ENCODE measurements at regions not wholly inside any gene's neighbourhood (a gene's known extent, or its start where the extent isn't known, plus 50 kb on each side); places are given as distances from the start of the nearest gene placed in this dataset.
"Not testable (repeated sequence)": the region's sequence is repeated elsewhere in the genome, so short reads cannot be mapped to it uniquely, and the experiment has no call there.

GRCh38 chr3:31322460-31322859 is 210.3 kb upstream of the STT3B start:
- no TSS peak for BruUV-seq (replicated peaks)

GRCh38 chr3:31327826-31328357 is 204.8 kb upstream of the STT3B start:
- H3K4me3 ChIP-seq (ENCODE audit: low read depth, low read length); H3K27ac Mint-ChIP-seq (ENCODE audit: unreplicated experiment); DNase-seq; BruUV-seq (replicated peaks); H3K9me3 ChIP-seq; H3K9me3 Mint-ChIP-seq (ENCODE audit: unreplicated experiment); POLR2A ChIA-PET; H3K36me3 Mint-ChIP-seq (ENCODE audit: insufficient read depth, unreplicated experiment); H3K27me3 ChIP-seq (replicated peaks; ENCODE audit: control insufficient read depth, insufficient read depth, low read length); H3K4me1 Mint-ChIP-seq (ENCODE audit: low read depth, unreplicated experiment); H3K4me1 ChIP-seq; H3K36me3 ChIP-seq (ENCODE audit: control insufficient read depth, insufficient read depth, low read length); H3K27me3 Mint-ChIP-seq (ENCODE audit: insufficient read depth, unreplicated experiment); CTCF ChIA-PET; intact Hi-C loops (cut with micrococcal nuclease; ENCODE audit: unreplicated experiment); H3K4me3 Mint-ChIP-seq (ENCODE audit: unreplicated experiment): not testable (repeated sequence)

More at GRCh38 chr3:31322460-31322859, 210.3 kb upstream of the STT3B start:
- Mint-ChIP-seq H3K4me3 (ENCODE audit: unreplicated experiment) (no peak overlapping the region), H3K27ac (ENCODE audit: unreplicated experiment) (no peak overlapping the region), H3K27me3 (ENCODE audit: insufficient read depth, unreplicated experiment) (no peaks in the 10 kb centered on the region), H3K4me1 (ENCODE audit: low read depth, unreplicated experiment) (no peaks in the 10 kb centered on the region), H3K9me3 (ENCODE audit: unreplicated experiment) (peaks cover 7% of the 10 kb centered on the region), H3K36me3 (ENCODE audit: insufficient read depth, unreplicated experiment) (no peaks in the 10 kb centered on the region)
- no peak for DNase-seq
- intact Hi-C loops (cut with micrococcal nuclease; ENCODE audit: unreplicated experiment), result no loop called here
- CTCF ChIA-PET, result no interaction called here
- TF ChIP-seq CTCF (IDR thresholded peaks at IDR 0.05; ENCODE audit: insufficient read depth in 1 of 2, low read depth in 1 of 2, low read length in 1 of 2, severe bottlenecking in 1 of 2, unreplicated experiment in 1 of 2), result no peak
- POLR2A ChIA-PET, result no interaction called here
- Histone ChIP-seq H3K36me3 (ENCODE audit: control insufficient read depth, insufficient read depth, low read length) (no peaks in the 10 kb centered on the region), H3K9me3 (peaks cover 8% of the 10 kb centered on the region), H3K27me3 (replicated peaks; ENCODE audit: control insufficient read depth, insufficient read depth, low read length) (no peaks in the 10 kb centered on the region), H3K4me1 (no peaks in the 10 kb centered on the region), H3K4me3 (ENCODE audit: low read depth, low read length) (no peak overlapping the region)

GRCh38 chr3:31331278-31331677 is 201.4 kb upstream of the STT3B start:
- no peak overlapping the region for H3K4me3 ChIP-seq (ENCODE audit: low read depth, low read length)
- H3K4me1 Mint-ChIP-seq (ENCODE audit: low read depth, unreplicated experiment), result no peaks in the 10 kb centered on the region

More at GRCh38 chr3:31331278-31331677, 201.4 kb upstream of the STT3B start:
- no TSS peak for BruUV-seq (replicated peaks)
- H3K27ac Mint-ChIP-seq (ENCODE audit: unreplicated experiment), result no peak overlapping the region
- H3K9me3 Mint-ChIP-seq (ENCODE audit: unreplicated experiment), result no peaks in the 10 kb centered on the region
- no peak for TF ChIP-seq CTCF (IDR thresholded peaks at IDR 0.05; ENCODE audit: insufficient read depth in 1 of 2, low read depth in 1 of 2, low read length in 1 of 2, severe bottlenecking in 1 of 2, unreplicated experiment in 1 of 2)
- CTCF ChIA-PET, result no interaction called here
- no peaks in the 10 kb centered on the region for H3K27me3 ChIP-seq (replicated peaks; ENCODE audit: control insufficient read depth, insufficient read depth, low read length)
- intact Hi-C loops (cut with micrococcal nuclease; ENCODE audit: unreplicated experiment), result no loop called here
- no peaks in the 10 kb centered on the region for H3K4me1 ChIP-seq
- POLR2A ChIA-PET, result no interaction called here
- no peaks in the 10 kb centered on the region for H3K27me3 Mint-ChIP-seq (ENCODE audit: insufficient read depth, unreplicated experiment)
- no peak for DNase-seq
- no peaks in the 10 kb centered on the region for H3K36me3 Mint-ChIP-seq (ENCODE audit: insufficient read depth, unreplicated experiment)
- peaks cover 8% of the 10 kb centered on the region for H3K9me3 ChIP-seq
- no peak overlapping the region for H3K4me3 Mint-ChIP-seq (ENCODE audit: unreplicated experiment)
- H3K36me3 ChIP-seq (ENCODE audit: control insufficient read depth, insufficient read depth, low read length), result no peaks in the 10 kb centered on the region
